NOMO-1 treated with dmso at 0.1 percent for 144 hours (cell line): ENCODE measurements at regions not wholly inside any gene's neighbourhood (a gene's known extent, or its start where the extent isn't known, plus 50 kb on each side); places are given as distances from the start of the nearest gene placed in this dataset.
"Not testable (repeated sequence)": the region's sequence is repeated elsewhere in the genome, so short reads cannot be mapped to it uniquely, and the experiment has no call there.

ENCODE experiments used
- DNase-seq: peaks from one replicate; lab custom pipeline; 2025; ENCODE audit not compliant: unreplicated experiment; lab: John Stamatoyannopoulos, UW

GRCh38 chr9:16052757-16053530 is 500.1 kb downstream of the CCDC171 start:
- DNase-seq = no peak

- no peak for DNase-seq
Measured at GRCh38 chr9:16057541-16057940, 504.7 kb downstream of the CCDC171 start.

GRCh38 chr9:16058131-16058549 is 505.3 kb downstream of the CCDC171 start:
- DNase-seq = no peak

- DNase-seq = no peak
Measured at GRCh38 chr9:16060436-16061129, 507.7 kb downstream of the CCDC171 start.

GRCh38 chr9:16062542-16063240 is 509.8 kb downstream of the CCDC171 start:
- no peak for DNase-seq

GRCh38 chr9:16063241-16063591 is 510.4 kb downstream of the CCDC171 start:
- no peak for DNase-seq

- no peak for DNase-seq
Measured at GRCh38 chr9:16064771-16065170, 511.9 kb downstream of the CCDC171 start.

- DNase-seq = not testable (repeated sequence)
Measured at GRCh38 chr9:16066201-16066600, 513.4 kb downstream of the CCDC171 start.

GRCh38 chr9:16068476-16068875 is 515.6 kb downstream of the CCDC171 start:
- DNase-seq = no peak

- no peak for DNase-seq
Measured at GRCh38 chr9:16069249-16069648, 516.4 kb downstream of the CCDC171 start.

- DNase-seq = no peak
Measured at GRCh38 chr9:16069671-16070454, 517.0 kb downstream of the CCDC171 start.

- DNase-seq = no peak
Measured at GRCh38 chr9:16070455-16071145, 517.8 kb downstream of the CCDC171 start.

- no peak for DNase-seq
Measured at GRCh38 chr9:16071400-16071799, 518.6 kb downstream of the CCDC171 start.

- no peak for DNase-seq
Measured at GRCh38 chr9:16074963-16075362, 522.1 kb downstream of the CCDC171 start.

- no peak for DNase-seq
Measured at GRCh38 chr9:16075696-16076095, 522.9 kb downstream of the CCDC171 start.

GRCh38 chr9:16076511-16076910 is 523.7 kb downstream of the CCDC171 start:
- DNase-seq = no peak

GRCh38 chr9:16082796-16083195 is 530.0 kb downstream of the CCDC171 start:
- no peak for DNase-seq

- DNase-seq = no peak
Measured at GRCh38 chr9:16085167-16085726, 532.4 kb downstream of the CCDC171 start.

GRCh38 chr9:16090907-16091629 is 538.2 kb downstream of the CCDC171 start:
- no peak for DNase-seq
